Activated CD4-positive, alpha-beta T cell treated with anti-CD3 and anti-CD28 coated beads, Interleukin-2, amount 50 U/mL, for 48 hours (primary cell): ENCODE measurements at regions not wholly inside any gene's neighbourhood (a gene's known extent, or its start where the extent isn't known, plus 50 kb on each side); places are given as distances from the start of the nearest gene placed in this dataset.

Source experiments
- DNase-seq, 2 experiments: peaks; one replicate each; pipeline ENCODE4 v3.0.0-alpha.2; 2020

GRCh38 chr20:56930876-56931275, 301.8 kb downstream of the TFAP2C start:
- DNase-seq, result no peak

- no peak for DNase-seq
Measured at GRCh38 chr20:56932575-56933330, 303.6 kb downstream of the TFAP2C start.

- DNase-seq, result no peak
Measured at GRCh38 chr20:56933331-56933698, 304.2 kb downstream of the TFAP2C start.

GRCh38 chr20:56934888-56935287, 305.8 kb downstream of the TFAP2C start:
- no peak for DNase-seq

- DNase-seq, result no peak
Measured at GRCh38 chr20:56940466-56940865, 311.4 kb downstream of the TFAP2C start.

- DNase-seq, result no peak
Measured at GRCh38 chr20:56941101-56941686, 312.1 kb downstream of the TFAP2C start.

- no peak for DNase-seq
Measured at GRCh38 chr20:56943946-56944945, 315.1 kb downstream of the TFAP2C start.

GRCh38 chr20:56945057-56945456, 316.0 kb downstream of the TFAP2C start:
- DNase-seq, result no peak

- no peak for DNase-seq
Measured at GRCh38 chr20:56945901-56946300, 316.8 kb downstream of the TFAP2C start.

GRCh38 chr20:56949318-56949717, 317.1 kb downstream of the BMP7 start:
- DNase-seq, result no peak

GRCh38 chr20:56952258-56953047, 314.0 kb downstream of the BMP7 start:
- no peak for DNase-seq

GRCh38 chr20:56953048-56953586, 313.3 kb downstream of the BMP7 start:
- no peak for DNase-seq

GRCh38 chr20:56954797-56955196, 311.6 kb downstream of the BMP7 start:
- no peak for DNase-seq

- DNase-seq, result no peak
Measured at GRCh38 chr20:56955680-56956079, 310.8 kb downstream of the BMP7 start.

GRCh38 chr20:56956534-56956933, 309.9 kb downstream of the BMP7 start:
- DNase-seq, result no peak

- no peak for DNase-seq
Measured at GRCh38 chr20:56957737-56958553, 308.5 kb downstream of the BMP7 start.

GRCh38 chr20:56964901-56965300, 301.5 kb downstream of the BMP7 start:
- no peak for DNase-seq

- no peak for DNase-seq
Measured at GRCh38 chr20:56967916-56968315, 298.5 kb downstream of the BMP7 start.

- no peak for DNase-seq
Measured at GRCh38 chr20:56968376-56969048, 297.9 kb downstream of the BMP7 start.

- DNase-seq, result peak; percentile 10 to 15
Measured at GRCh38 chr20:56974499-56975250, 291.8 kb downstream of the BMP7 start.
